Stimulated activated effector memory CD8-positive, alpha-beta T cell treated with anti-CD3 and anti-CD28 coated beads, Interleukin-12 subunit alpha, Interleukin-12 subunit beta, amount 100 ng/mL, for 72 hours (primary cell): ENCODE measurements at regions not wholly inside any gene's neighbourhood (a gene's known extent, or its start where the extent isn't known, plus 50 kb on each side); places are given as distances from the start of the nearest gene placed in this dataset.

ENCODE experiments used
- ATAC-seq: fragments of 150-1000 bp; cut with Tn5 transposase; 2 replicates; pipeline ENCODE4 v1.10.0; 2021
- DNase-seq, 2 donors: peaks; one replicate each; pipeline ENCODE4 v3.0.0; 2021 to 2022; ENCODE audit warnings: low spot score in 2 of 2
- H3K27ac Mint-ChIP-seq: one replicate; pipeline ENCODE4 v1.8.0; 2022; ENCODE audit warnings: mild to moderate bottlenecking, mixed read lengths
- H3K36me3 Mint-ChIP-seq: one replicate; pipeline ENCODE4 v1.8.0; 2022; ENCODE audit warnings: mild to moderate bottlenecking, mixed read lengths
- H3K4me1 Mint-ChIP-seq: one replicate; pipeline ENCODE4 v1.8.0; 2022; ENCODE audit warnings: mixed read lengths
- H3K4me3 Mint-ChIP-seq: one replicate; pipeline ENCODE4 v1.8.0; 2022; ENCODE audit warnings: mild to moderate bottlenecking, mixed read lengths
- H3K9me3 Mint-ChIP-seq: one replicate; pipeline ENCODE4 v1.8.0; 2022; ENCODE audit warnings: mixed read lengths

GRCh38 chr2:19141234-19142004 is 217.0 kb downstream of the OSR1 start:
- Mint-ChIP-seq H3K4me3 (no peak overlapping the region), H3K9me3 (peaks cover 3% of the 10 kb centered on the region), H3K27ac (no peak overlapping the region), H3K4me1 (no peaks in the 10 kb centered on the region), H3K36me3 (no peaks in the 10 kb centered on the region)
- ATAC-seq (no peak), DNase-seq (no peak)

GRCh38 chr2:19140463-19141208 is 217.8 kb downstream of the OSR1 start:
- H3K4me1 Mint-ChIP-seq, result no peaks in the 10 kb centered on the region
- H3K9me3 Mint-ChIP-seq, result peaks cover 3% of the 10 kb centered on the region
- no peak for ATAC-seq
- no peak for DNase-seq
- no peak overlapping the region for H3K27ac Mint-ChIP-seq
- H3K36me3 Mint-ChIP-seq, result no peaks in the 10 kb centered on the region
- no peak overlapping the region for H3K4me3 Mint-ChIP-seq

- Mint-ChIP-seq H3K27ac (no peak overlapping the region), H3K4me1 (no peaks in the 10 kb centered on the region), H3K4me3 (no peak overlapping the region), H3K36me3 (no peaks in the 10 kb centered on the region), H3K9me3 (peaks cover 3% of the 10 kb centered on the region)
- DNase-seq (no peak), ATAC-seq (no peak)
Measured at GRCh38 chr2:19139386-19139785, 219.0 kb downstream of the OSR1 start.

- no peak for ATAC-seq
- DNase-seq, result no peak
- Mint-ChIP-seq H3K36me3 (no peaks in the 10 kb centered on the region), H3K4me1 (no peaks in the 10 kb centered on the region), H3K4me3 (no peak overlapping the region), H3K9me3 (peaks cover 6% of the 10 kb centered on the region), H3K27ac (no peak overlapping the region)
Measured at GRCh38 chr2:19138264-19138825, 220.1 kb downstream of the OSR1 start.

- no peaks in the 10 kb centered on the region for H3K36me3 Mint-ChIP-seq
- no peak overlapping the region for H3K4me3 Mint-ChIP-seq
- H3K9me3 Mint-ChIP-seq, result peaks cover 8% of the 10 kb centered on the region
- ATAC-seq (no peak), DNase-seq (no peak)
- H3K27ac Mint-ChIP-seq, result no peak overlapping the region
- no peaks in the 10 kb centered on the region for H3K4me1 Mint-ChIP-seq
Measured at GRCh38 chr2:19137433-19137832, 221.0 kb downstream of the OSR1 start.

GRCh38 chr2:19132967-19133366 is 225.5 kb downstream of the OSR1 start:
- Mint-ChIP-seq H3K36me3 (no peaks in the 10 kb centered on the region), H3K4me1 (no peaks in the 10 kb centered on the region), H3K9me3 (peaks cover 13% of the 10 kb centered on the region), H3K27ac (no peak overlapping the region), H3K4me3 (no peak overlapping the region)
- DNase-seq (no peak), ATAC-seq (no peak)

- Mint-ChIP-seq H3K4me1 (no peaks in the 10 kb centered on the region), H3K4me3 (no peak overlapping the region), H3K27ac (no peak overlapping the region), H3K9me3 (peaks cover 10% of the 10 kb centered on the region), H3K36me3 (no peaks in the 10 kb centered on the region)
- no peak for DNase-seq
- ATAC-seq, result no peak
Measured at GRCh38 chr2:19131871-19132270, 226.6 kb downstream of the OSR1 start.

GRCh38 chr2:19128148-19128547 is 230.3 kb downstream of the OSR1 start:
- Mint-ChIP-seq H3K4me3 (no peak overlapping the region), H3K9me3 (peaks cover 6% of the 10 kb centered on the region), H3K27ac (no peak overlapping the region), H3K4me1 (no peaks in the 10 kb centered on the region), H3K36me3 (no peaks in the 10 kb centered on the region)
- no peak for ATAC-seq
- no peak for DNase-seq

GRCh38 chr2:19127616-19128015 is 230.8 kb downstream of the OSR1 start:
- Mint-ChIP-seq H3K36me3 (no peaks in the 10 kb centered on the region), H3K4me3 (no peak overlapping the region), H3K9me3 (peaks cover 6% of the 10 kb centered on the region), H3K4me1 (no peaks in the 10 kb centered on the region), H3K27ac (no peak overlapping the region)
- ATAC-seq, result no peak
- DNase-seq, result no peak

GRCh38 chr2:19125901-19126680 is 232.3 kb downstream of the OSR1 start:
- no peaks in the 10 kb centered on the region for H3K4me1 Mint-ChIP-seq
- H3K9me3 Mint-ChIP-seq, result no peaks in the 10 kb centered on the region
- ATAC-seq, result no peak
- H3K36me3 Mint-ChIP-seq, result no peaks in the 10 kb centered on the region
- DNase-seq, result no peak
- no peak overlapping the region for H3K4me3 Mint-ChIP-seq
- H3K27ac Mint-ChIP-seq, result no peak overlapping the region

- Mint-ChIP-seq H3K4me3 (no peak overlapping the region), H3K9me3 (no peaks in the 10 kb centered on the region), H3K4me1 (no peaks in the 10 kb centered on the region), H3K36me3 (no peaks in the 10 kb centered on the region), H3K27ac (no peak overlapping the region)
- peak; percentile 57 for ATAC-seq
- no peak for DNase-seq
Measured at GRCh38 chr2:19124135-19124534, 234.3 kb downstream of the OSR1 start.

GRCh38 chr2:19123556-19123955 is 234.9 kb downstream of the OSR1 start:
- Mint-ChIP-seq H3K4me1 (no peaks in the 10 kb centered on the region), H3K36me3 (no peaks in the 10 kb centered on the region), H3K27ac (no peak overlapping the region), H3K4me3 (no peak overlapping the region), H3K9me3 (no peaks in the 10 kb centered on the region)
- DNase-seq (no peak), ATAC-seq (no peak)

GRCh38 chr2:19122220-19122619 is 236.2 kb downstream of the OSR1 start:
- no peak overlapping the region for H3K4me3 Mint-ChIP-seq
- ATAC-seq, result no peak
- no peaks in the 10 kb centered on the region for H3K4me1 Mint-ChIP-seq
- DNase-seq, result no peak
- no peaks in the 10 kb centered on the region for H3K36me3 Mint-ChIP-seq
- peaks cover 5% of the 10 kb centered on the region for H3K9me3 Mint-ChIP-seq
- no peak overlapping the region for H3K27ac Mint-ChIP-seq

GRCh38 chr2:19120941-19121750 is 237.3 kb downstream of the OSR1 start:
- H3K4me1 Mint-ChIP-seq, result no peaks in the 10 kb centered on the region
- DNase-seq (no peak), ATAC-seq (no peak)
- H3K9me3 Mint-ChIP-seq, result peaks cover 6% of the 10 kb centered on the region
- H3K36me3 Mint-ChIP-seq, result no peaks in the 10 kb centered on the region
- no peak overlapping the region for H3K27ac Mint-ChIP-seq
- no peak overlapping the region for H3K4me3 Mint-ChIP-seq

- DNase-seq (no peak), ATAC-seq (no peak)
- no peak overlapping the region for H3K4me3 Mint-ChIP-seq
- no peaks in the 10 kb centered on the region for H3K4me1 Mint-ChIP-seq
- peaks cover 6% of the 10 kb centered on the region for H3K9me3 Mint-ChIP-seq
- no peak overlapping the region for H3K27ac Mint-ChIP-seq
- H3K36me3 Mint-ChIP-seq, result no peaks in the 10 kb centered on the region
Measured at GRCh38 chr2:19120181-19120580, 238.2 kb downstream of the OSR1 start.
